Tibial nerve (tissue), 3 donors: ENCODE measurements at regions not wholly inside any gene's neighbourhood (a gene's known extent, or its start where the extent isn't known, plus 50 kb on each side); places are given as distances from the start of the nearest gene placed in this dataset.

Source experiments
- POLR2A ChIP-seq, 2 donors: fragments of 450-650 bp; IDR thresholded peaks; one replicate each; pipeline ENCODE4 v1.6.1; 2017; ENCODE audit warnings: antibody characterized with exemption in 2 of 2, mild to moderate bottlenecking in 2 of 2, moderate library complexity in 2 of 2
- TF ChIP-seq, protein P1 (sequence below), 5 experiments: fragments of 200-600 bp in 3 of 5; fragments of 450-650 bp in 2 of 5; sonication (generic) in 3 of 5; IDR thresholded peaks; one replicate each; pipeline ENCODE4 v1.5.1; 2016 to 2019; ENCODE audit warnings: antibody characterized with exemption in 5 of 5, mild to moderate bottlenecking in 3 of 5, moderate library complexity in 2 of 5

GRCh38 chr14:51188566-51189185 lies 51.4 kb upstream of the TMX1 start:
- TF ChIP-seq, protein P1, sequence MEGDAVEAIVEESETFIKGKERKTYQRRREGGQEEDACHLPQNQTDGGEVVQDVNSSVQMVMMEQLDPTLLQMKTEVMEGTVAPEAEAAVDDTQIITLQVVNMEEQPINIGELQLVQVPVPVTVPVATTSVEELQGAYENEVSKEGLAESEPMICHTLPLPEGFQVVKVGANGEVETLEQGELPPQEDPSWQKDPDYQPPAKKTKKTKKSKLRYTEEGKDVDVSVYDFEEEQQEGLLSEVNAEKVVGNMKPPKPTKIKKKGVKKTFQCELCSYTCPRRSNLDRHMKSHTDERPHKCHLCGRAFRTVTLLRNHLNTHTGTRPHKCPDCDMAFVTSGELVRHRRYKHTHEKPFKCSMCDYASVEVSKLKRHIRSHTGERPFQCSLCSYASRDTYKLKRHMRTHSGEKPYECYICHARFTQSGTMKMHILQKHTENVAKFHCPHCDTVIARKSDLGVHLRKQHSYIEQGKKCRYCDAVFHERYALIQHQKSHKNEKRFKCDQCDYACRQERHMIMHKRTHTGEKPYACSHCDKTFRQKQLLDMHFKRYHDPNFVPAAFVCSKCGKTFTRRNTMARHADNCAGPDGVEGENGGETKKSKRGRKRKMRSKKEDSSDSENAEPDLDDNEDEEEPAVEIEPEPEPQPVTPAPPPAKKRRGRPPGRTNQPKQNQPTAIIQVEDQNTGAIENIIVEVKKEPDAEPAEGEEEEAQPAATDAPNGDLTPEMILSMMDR (IDR thresholded peaks at IDR 0.05): no peak
- TF ChIP-seq POLR2A (IDR thresholded peaks at IDR 0.05): no peak
